CD4-positive, CD25-positive, alpha-beta regulatory T cell (primary cell): ENCODE measurements at regions not wholly inside any gene's neighbourhood (a gene's known extent, or its start where the extent isn't known, plus 50 kb on each side); places are given as distances from the start of the nearest gene placed in this dataset.

Experiments used
- ATAC-seq, 2 donors: fragments of 150-1000 bp; cut with Tn5 transposase; one replicate each; pipeline ENCODE4 v1.10.0; 2021; ENCODE audit warnings: low read depth in 2 of 2, moderate number of reproducible peaks in 2 of 2, moderate library complexity in 1 of 2
- DNase-seq, 3 donors: peaks; one replicate each; pipeline versions ENCODE4 v3.0.0 to v3.0.0-alpha.2; 2012 to 2022; ENCODE audit warnings: mixed read lengths in 1 of 3
- H3K27ac ChIP-seq: one replicate; pipeline ENCODE4 v1.7.0; 2013; ENCODE audit warnings: mild to moderate bottlenecking, low read length; ENCODE audit not compliant: insufficient read depth, poor library complexity, severe bottlenecking
- H3K27me3 ChIP-seq: one replicate; pipeline ENCODE4 v1.7.0; 2013; ENCODE audit warnings: low read length; ENCODE audit not compliant: control insufficient read depth, insufficient read depth
- H3K36me3 ChIP-seq: one replicate; pipeline ENCODE4 v1.7.0; 2013; ENCODE audit warnings: mild to moderate bottlenecking, low read length, moderate library complexity; ENCODE audit not compliant: control insufficient read depth, insufficient read depth
- H3K4me1 ChIP-seq: 2 replicates; pipeline ENCODE4 v1.7.0; 2013; ENCODE audit warnings: mild to moderate bottlenecking, low read length; ENCODE audit not compliant: insufficient read depth, control insufficient read depth, poor library complexity, severe bottlenecking
- H3K4me3 ChIP-seq: one replicate; pipeline ENCODE4 v1.7.0; 2013; ENCODE audit warnings: low read depth, mild to moderate bottlenecking, low read length, moderate library complexity
- H3K9me3 ChIP-seq, 2 experiments: 1 replicate in 1 of 2; 2 replicates in 1 of 2; pipeline ENCODE4 v1.7.0; 2013; ENCODE audit warnings: low read length in 2 of 2, mild to moderate bottlenecking in 1 of 2, moderate library complexity in 1 of 2; ENCODE audit not compliant: control insufficient read depth in 2 of 2
- H3K27ac Mint-ChIP-seq, 3 donors: one replicate each; pipeline ENCODE4 v1.8.0; 2020 to 2022; ENCODE audit warnings: mild to moderate bottlenecking in 3 of 3, mixed read lengths in 3 of 3, moderate library complexity in 2 of 3
- H3K27me3 Mint-ChIP-seq: one replicate; pipeline ENCODE4 v1.8.0; 2022; ENCODE audit warnings: mild to moderate bottlenecking, mixed read lengths
- H3K36me3 Mint-ChIP-seq: one replicate; pipeline ENCODE4 v1.8.0; 2020; ENCODE audit warnings: mixed read lengths
- H3K4me1 Mint-ChIP-seq, 4 donors: one replicate each; pipeline ENCODE4 v1.8.0; 2020 to 2022; ENCODE audit warnings: mixed read lengths in 4 of 4, mild to moderate bottlenecking in 1 of 4
- H3K4me3 Mint-ChIP-seq, 4 donors: one replicate each; pipeline ENCODE4 v1.8.0; 2020 to 2022; ENCODE audit warnings: mild to moderate bottlenecking in 4 of 4, mixed read lengths in 4 of 4, moderate library complexity in 3 of 4
- H3K9me3 Mint-ChIP-seq, 7 donors: one replicate each; pipeline ENCODE4 v1.8.0; 2020 to 2022; ENCODE audit warnings: mixed read lengths in 7 of 7, mild to moderate bottlenecking in 3 of 7, moderate library complexity in 2 of 7

GRCh38 chr15:96270581-96271172 lies 59.8 kb upstream of the NR2F2 start:
- no peaks in the 10 kb centered on the region for H3K36me3 Mint-ChIP-seq
- Histone ChIP-seq H3K27ac (no peak overlapping the region), H3K36me3 (no peaks in the 10 kb centered on the region), H3K27me3 (no peaks in the 10 kb centered on the region), H3K4me1 (no peaks in the 10 kb centered on the region), H3K4me3 (no peak overlapping the region), H3K9me3 (no peaks in the 10 kb centered on the region)
- peaks cover 6% of the 10 kb centered on the region for H3K27me3 Mint-ChIP-seq
- H3K4me1 Mint-ChIP-seq, result no peaks in the 10 kb centered on the region
- H3K9me3 Mint-ChIP-seq, result peaks cover 0 to 8% (median 0%) of the 10 kb centered on the region in 7 donors
- DNase-seq (no peak), ATAC-seq (no peak)
- no peak overlapping the region for H3K4me3 Mint-ChIP-seq
- H3K27ac Mint-ChIP-seq, result peak overlapping the region in 1 of 3 donors; percentile 44

DNA sequence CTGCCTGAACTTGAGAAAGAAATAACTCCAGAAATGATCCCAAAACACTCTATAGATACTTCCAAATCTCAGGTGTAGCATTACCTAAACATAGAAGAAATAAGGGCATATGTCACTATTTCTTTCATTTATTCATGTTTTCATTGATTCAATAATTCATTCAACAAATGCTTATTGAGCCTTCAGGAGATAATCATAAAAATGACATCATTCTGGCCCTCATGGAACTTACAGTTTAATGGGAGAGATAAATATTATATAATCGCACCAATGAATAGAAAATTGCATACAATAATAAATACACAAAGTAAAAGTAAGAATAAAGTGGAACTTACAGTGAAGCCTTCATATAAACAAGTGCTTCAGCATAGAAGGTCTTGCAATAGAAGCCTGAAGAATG lies 58.1 kb upstream of the NR2F2 start:
- peaks cover 0 to 11% (median 0%) of the 10 kb centered on the region in 7 donors for H3K9me3 Mint-ChIP-seq
- H3K27ac Mint-ChIP-seq, result no peak overlapping the region
- no peaks in the 10 kb centered on the region for H3K4me1 Mint-ChIP-seq
- Histone ChIP-seq H3K27ac (no peak overlapping the region), H3K36me3 (no peaks in the 10 kb centered on the region), H3K4me3 (no peak overlapping the region), H3K9me3 (no peaks in the 10 kb centered on the region), H3K27me3 (no peaks in the 10 kb centered on the region), H3K4me1 (no peaks in the 10 kb centered on the region)
- H3K27me3 Mint-ChIP-seq, result peaks cover 6% of the 10 kb centered on the region
- no peak overlapping the region for H3K4me3 Mint-ChIP-seq
- ATAC-seq (no peak), DNase-seq (no peak)
- no peaks in the 10 kb centered on the region for H3K36me3 Mint-ChIP-seq

DNA sequence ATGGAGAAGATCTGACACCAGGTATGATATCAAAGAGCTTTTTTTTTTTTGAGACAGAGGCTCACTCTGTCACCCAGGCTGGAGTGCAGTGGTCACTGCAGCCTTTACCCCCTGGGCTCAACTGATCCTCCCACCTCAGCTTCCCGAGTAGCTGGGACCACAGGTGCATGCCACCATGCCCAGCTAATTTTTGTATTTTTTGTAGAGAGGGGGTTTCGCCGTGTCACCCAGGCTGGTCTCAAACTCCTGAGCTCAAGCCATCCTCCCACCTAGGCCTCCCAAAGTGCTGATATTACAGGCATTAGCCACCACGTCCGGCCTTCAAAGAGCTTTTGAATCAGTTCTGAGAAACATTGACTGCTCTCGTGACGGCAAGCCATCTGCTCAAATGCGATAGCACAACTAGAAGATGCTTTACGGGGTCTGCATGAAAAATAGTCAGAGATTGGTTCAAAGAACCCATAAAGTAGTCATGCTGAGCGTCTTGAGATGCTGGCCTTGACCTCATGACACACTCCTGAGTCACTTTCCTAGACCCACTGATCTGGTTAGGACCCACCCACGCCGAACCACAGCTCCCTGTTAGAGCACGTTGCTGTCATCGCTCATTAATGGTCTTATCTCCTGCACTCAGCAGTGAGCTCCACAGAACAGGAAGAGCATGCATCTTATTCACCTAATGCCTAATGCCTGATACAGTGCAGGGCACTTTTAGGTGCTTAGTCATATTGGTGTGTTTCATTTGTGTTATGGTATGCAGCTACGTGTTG lies 57.0 kb upstream of the NR2F2 start:
- no peak overlapping the region for H3K4me3 Mint-ChIP-seq
- no peak overlapping the region for H3K27ac Mint-ChIP-seq
- H3K9me3 ChIP-seq, result no peaks in the 10 kb centered on the region

DNA sequence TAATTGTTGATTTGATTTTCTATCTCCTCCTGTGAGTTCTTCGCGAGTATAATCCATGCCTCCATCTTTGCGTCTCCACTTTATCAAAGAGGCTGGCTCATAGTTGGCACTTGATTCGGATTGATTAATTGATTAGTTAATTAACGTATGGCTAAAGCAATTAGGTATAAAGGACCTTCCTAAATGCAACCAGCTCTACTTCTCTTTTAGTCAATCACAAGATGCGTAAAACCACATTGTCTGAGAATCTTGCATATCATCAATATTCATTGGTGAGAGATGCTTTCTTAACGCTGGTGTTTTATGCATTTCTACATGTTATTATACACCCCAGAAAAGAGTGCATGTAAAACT lies 56.4 kb upstream of the NR2F2 start:
- H3K4me3 ChIP-seq, result no peak overlapping the region
- no peaks in the 10 kb centered on the region for H3K36me3 Mint-ChIP-seq
- no peak overlapping the region for H3K27ac Mint-ChIP-seq
- H3K36me3 ChIP-seq, result no peaks in the 10 kb centered on the region
- H3K27me3 Mint-ChIP-seq, result no peaks in the 10 kb centered on the region
- peaks cover 0 to 10% (median 0%) of the 10 kb centered on the region in 7 donors for H3K9me3 Mint-ChIP-seq
- H3K4me1 ChIP-seq, result no peaks in the 10 kb centered on the region
- H3K4me3 Mint-ChIP-seq, result no peak overlapping the region
- DNase-seq (no peak), ATAC-seq (no peak)
- H3K4me1 Mint-ChIP-seq, result peaks cover 0 to 2% (median 0%) of the 10 kb centered on the region in 4 donors
- H3K27me3 ChIP-seq, result no peaks in the 10 kb centered on the region
- no peak overlapping the region for H3K27ac ChIP-seq
- no peaks in the 10 kb centered on the region for H3K9me3 ChIP-seq

More for the DNA sequence above, 57.0 kb upstream of the NR2F2 start:
- ATAC-seq (no peak), DNase-seq (no peak)
- H3K4me3 ChIP-seq, result no peak overlapping the region
- Mint-ChIP-seq H3K27me3 (peaks cover 3% of the 10 kb centered on the region), H3K4me1 (peaks cover 0 to 2% (median 0%) of the 10 kb centered on the region in 4 donors), H3K36me3 (no peaks in the 10 kb centered on the region), H3K9me3 (peaks cover 0 to 10% (median 0%) of the 10 kb centered on the region in 7 donors)
- no peaks in the 10 kb centered on the region for H3K27me3 ChIP-seq
- no peak overlapping the region for H3K27ac ChIP-seq
- H3K4me1 ChIP-seq, result no peaks in the 10 kb centered on the region
- H3K36me3 ChIP-seq, result no peaks in the 10 kb centered on the region

GRCh38 chr15:96274698-96275097 lies 55.8 kb upstream of the NR2F2 start:
- Histone ChIP-seq H3K27me3 (no peaks in the 10 kb centered on the region), H3K36me3 (no peaks in the 10 kb centered on the region), H3K4me3 (no peak overlapping the region), H3K4me1 (no peaks in the 10 kb centered on the region), H3K27ac (no peak overlapping the region), H3K9me3 (no peaks in the 10 kb centered on the region)
- ATAC-seq (no peak), DNase-seq (no peak)
- Mint-ChIP-seq H3K4me3 (no peak overlapping the region), H3K4me1 (peaks cover 0 to 2% (median 0%) of the 10 kb centered on the region in 4 donors), H3K27me3 (no peaks in the 10 kb centered on the region), H3K36me3 (no peaks in the 10 kb centered on the region), H3K9me3 (peaks cover 0 to 10% (median 0%) of the 10 kb centered on the region in 7 donors), H3K27ac (no peak overlapping the region)

- H3K4me1 Mint-ChIP-seq, result peaks cover 0 to 2% (median 0%) of the 10 kb centered on the region in 4 donors
- no peaks in the 10 kb centered on the region for H3K27me3 Mint-ChIP-seq
- ATAC-seq, result no peak
Observed at GRCh38 chr15:96276438-96277210, 53.9 kb upstream of the NR2F2 start.

More at GRCh38 chr15:96276438-96277210, 53.9 kb upstream of the NR2F2 start:
- Histone ChIP-seq H3K36me3 (no peaks in the 10 kb centered on the region), H3K4me3 (no peak overlapping the region), H3K27me3 (no peaks in the 10 kb centered on the region), H3K4me1 (no peaks in the 10 kb centered on the region), H3K27ac (no peak overlapping the region), H3K9me3 (no peaks in the 10 kb centered on the region)
- no peak overlapping the region for H3K27ac Mint-ChIP-seq
- H3K36me3 Mint-ChIP-seq, result no peaks in the 10 kb centered on the region
- no peak for DNase-seq
- H3K4me3 Mint-ChIP-seq, result no peak overlapping the region
- H3K9me3 Mint-ChIP-seq, result peaks cover 0 to 6% (median 2%) of the 10 kb centered on the region in 7 donors
